Activated naive CD8-positive, alpha-beta T cell treated with anti-CD3 and anti-CD28 coated beads, Interleukin-2, amount 50 U/mL, for 24 hours (primary cell): ENCODE measurements at regions not wholly inside any gene's neighbourhood (a gene's known extent, or its start where the extent isn't known, plus 50 kb on each side); places are given as distances from the start of the nearest gene placed in this dataset.

Experiments used
- ATAC-seq: fragments of 150-1000 bp; cut with Tn5 transposase; one replicate; pipeline ENCODE4 v1.10.0; 2021
- DNase-seq: peaks from one replicate; pipeline ENCODE4 v3.0.0; 2021
- H3K27ac Mint-ChIP-seq: one replicate; pipeline ENCODE4 v1.8.0; 2021; ENCODE audit warnings: mild to moderate bottlenecking, mixed read lengths
- H3K27me3 Mint-ChIP-seq: one replicate; pipeline ENCODE4 v1.8.0; 2021; ENCODE audit warnings: mixed read lengths
- H3K36me3 Mint-ChIP-seq: one replicate; pipeline ENCODE4 v1.8.0; 2021; ENCODE audit warnings: low read depth, mixed read lengths
- H3K4me1 Mint-ChIP-seq: one replicate; pipeline ENCODE4 v1.8.0; 2021; ENCODE audit warnings: mixed read lengths
- H3K4me3 Mint-ChIP-seq: one replicate; pipeline ENCODE4 v1.8.0; 2021; ENCODE audit warnings: mild to moderate bottlenecking, moderate library complexity, mixed read lengths
- H3K9me3 Mint-ChIP-seq: one replicate; pipeline ENCODE4 v1.8.0; 2021; ENCODE audit warnings: mixed read lengths

DNA sequence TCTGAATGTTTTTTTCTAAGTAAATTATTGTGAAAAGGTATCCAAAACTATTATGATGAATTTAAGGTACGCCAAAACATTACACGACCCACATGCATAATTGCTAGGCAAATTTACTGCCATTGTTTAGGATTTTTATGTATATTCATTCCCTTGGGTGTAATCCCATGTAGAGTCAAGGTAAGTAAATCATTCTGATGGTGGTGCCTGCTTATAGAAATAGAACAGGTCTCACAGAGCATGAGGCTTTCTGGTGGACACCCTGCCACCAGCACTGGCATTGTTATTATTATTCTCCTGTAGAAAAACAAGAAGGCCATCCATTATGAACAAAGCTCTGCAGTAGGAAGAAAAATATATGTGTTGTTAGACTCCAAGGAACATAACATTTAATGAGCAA, 111.7 kb upstream of the ZNF804B start:
- H3K4me3 Mint-ChIP-seq = no peak overlapping the region
- no peaks in the 10 kb centered on the region for H3K36me3 Mint-ChIP-seq
- no peak for ATAC-seq
- no peaks in the 10 kb centered on the region for H3K27me3 Mint-ChIP-seq
- H3K27ac Mint-ChIP-seq = no peak overlapping the region
- H3K4me1 Mint-ChIP-seq = no peaks in the 10 kb centered on the region
- no peak for DNase-seq
- peaks cover 11% of the 10 kb centered on the region for H3K9me3 Mint-ChIP-seq

DNA sequence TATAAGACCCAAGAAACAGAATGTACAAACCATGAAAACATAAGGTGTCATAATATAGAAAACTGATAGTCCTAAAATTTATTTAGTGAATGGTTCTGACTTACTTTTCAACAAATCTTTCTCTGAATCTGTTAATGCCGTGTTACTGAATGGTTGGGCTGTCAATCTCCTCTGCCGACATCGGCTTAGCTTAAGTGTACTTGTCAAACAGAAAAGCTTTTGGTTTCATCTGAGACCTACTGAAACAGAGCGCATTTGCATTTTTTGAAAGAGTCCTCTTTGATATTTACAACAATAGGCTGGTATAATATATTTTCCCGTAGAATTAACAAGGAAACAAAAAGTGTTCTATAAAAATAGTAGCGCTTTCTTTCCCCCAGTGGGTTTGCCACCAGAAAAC, 120.9 kb upstream of the ZNF804B start:
- H3K9me3 Mint-ChIP-seq = peaks cover 5% of the 10 kb centered on the region
- no peaks in the 10 kb centered on the region for H3K4me1 Mint-ChIP-seq
- no peak overlapping the region for H3K27ac Mint-ChIP-seq
- H3K27me3 Mint-ChIP-seq = no peaks in the 10 kb centered on the region
- no peak overlapping the region for H3K4me3 Mint-ChIP-seq
- H3K36me3 Mint-ChIP-seq = no peaks in the 10 kb centered on the region
- ATAC-seq (no peak), DNase-seq (no peak)

DNA sequence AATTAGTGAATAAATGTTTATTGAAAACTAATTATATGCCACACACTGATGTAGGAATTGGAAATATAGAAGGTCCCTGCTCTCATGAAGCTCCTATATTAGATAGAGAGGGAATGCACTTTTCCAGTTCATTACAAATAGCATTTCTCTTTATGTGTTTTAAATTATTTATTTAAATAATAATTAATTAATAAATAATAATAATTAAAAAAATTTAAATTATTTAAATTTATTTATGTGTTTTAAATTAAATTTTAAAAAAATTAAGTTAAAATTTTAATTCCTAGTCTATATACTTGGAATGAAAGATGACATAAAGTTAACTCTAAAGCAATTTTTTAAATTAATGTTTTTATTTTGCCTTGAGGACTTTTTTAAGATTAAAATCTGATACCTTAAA, 121.7 kb upstream of the ZNF804B start:
- no peaks in the 10 kb centered on the region for H3K4me1 Mint-ChIP-seq
- DNase-seq = no peak
- ATAC-seq = no peak
- H3K27me3 Mint-ChIP-seq = no peaks in the 10 kb centered on the region
- H3K9me3 Mint-ChIP-seq = peaks cover 5% of the 10 kb centered on the region
- no peaks in the 10 kb centered on the region for H3K36me3 Mint-ChIP-seq
- no peak overlapping the region for H3K4me3 Mint-ChIP-seq
- no peak overlapping the region for H3K27ac Mint-ChIP-seq

DNA sequence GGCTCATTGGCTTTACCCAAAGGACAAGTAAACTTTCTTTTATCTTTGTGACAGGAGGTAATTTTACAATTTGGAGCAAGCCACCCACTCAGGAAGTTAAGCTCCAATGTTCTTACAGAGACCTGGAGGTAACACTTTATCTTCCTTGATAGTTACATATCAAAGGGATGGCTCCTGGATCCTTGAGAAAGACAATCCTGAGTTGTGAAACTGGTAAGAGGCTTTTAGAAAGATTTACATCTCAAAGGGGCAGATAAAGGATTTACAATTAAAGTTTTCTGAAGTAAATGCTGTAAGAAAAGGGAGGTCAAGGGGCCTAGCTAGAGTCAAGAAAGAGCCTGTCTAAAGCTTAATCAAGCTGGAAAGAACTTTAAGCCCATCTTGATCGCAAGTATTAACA, 124.4 kb upstream of the ZNF804B start:
- no peak for DNase-seq
- H3K9me3 Mint-ChIP-seq = peaks cover 5% of the 10 kb centered on the region
- H3K4me1 Mint-ChIP-seq = no peaks in the 10 kb centered on the region
- H3K27me3 Mint-ChIP-seq = no peaks in the 10 kb centered on the region
- no peak overlapping the region for H3K27ac Mint-ChIP-seq
- H3K4me3 Mint-ChIP-seq = no peak overlapping the region
- no peaks in the 10 kb centered on the region for H3K36me3 Mint-ChIP-seq
- no peak for ATAC-seq

DNA sequence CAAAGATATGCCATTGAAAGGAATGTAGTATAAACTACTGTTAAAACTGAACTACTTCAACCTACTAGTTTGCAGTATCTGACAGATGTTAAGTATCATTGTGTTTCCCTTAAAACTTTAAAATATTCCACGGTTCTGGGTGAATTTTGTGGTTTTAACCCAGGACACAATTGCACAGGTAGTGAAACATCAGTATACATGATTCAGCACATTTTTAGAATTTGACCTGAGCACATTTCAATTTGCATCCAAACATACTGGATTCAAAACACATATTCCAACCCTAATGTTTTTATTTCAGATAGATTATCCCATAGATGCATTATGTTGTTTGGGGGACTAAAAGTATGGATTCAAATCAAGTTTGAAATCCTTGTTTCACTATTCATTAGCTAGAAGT, 129.9 kb upstream of the ZNF804B start:
- Mint-ChIP-seq H3K9me3 (no peaks in the 10 kb centered on the region), H3K4me3 (no peak overlapping the region), H3K4me1 (no peaks in the 10 kb centered on the region), H3K27ac (no peak overlapping the region), H3K27me3 (no peaks in the 10 kb centered on the region), H3K36me3 (no peaks in the 10 kb centered on the region)
- no peak for DNase-seq
- no peak for ATAC-seq

DNA sequence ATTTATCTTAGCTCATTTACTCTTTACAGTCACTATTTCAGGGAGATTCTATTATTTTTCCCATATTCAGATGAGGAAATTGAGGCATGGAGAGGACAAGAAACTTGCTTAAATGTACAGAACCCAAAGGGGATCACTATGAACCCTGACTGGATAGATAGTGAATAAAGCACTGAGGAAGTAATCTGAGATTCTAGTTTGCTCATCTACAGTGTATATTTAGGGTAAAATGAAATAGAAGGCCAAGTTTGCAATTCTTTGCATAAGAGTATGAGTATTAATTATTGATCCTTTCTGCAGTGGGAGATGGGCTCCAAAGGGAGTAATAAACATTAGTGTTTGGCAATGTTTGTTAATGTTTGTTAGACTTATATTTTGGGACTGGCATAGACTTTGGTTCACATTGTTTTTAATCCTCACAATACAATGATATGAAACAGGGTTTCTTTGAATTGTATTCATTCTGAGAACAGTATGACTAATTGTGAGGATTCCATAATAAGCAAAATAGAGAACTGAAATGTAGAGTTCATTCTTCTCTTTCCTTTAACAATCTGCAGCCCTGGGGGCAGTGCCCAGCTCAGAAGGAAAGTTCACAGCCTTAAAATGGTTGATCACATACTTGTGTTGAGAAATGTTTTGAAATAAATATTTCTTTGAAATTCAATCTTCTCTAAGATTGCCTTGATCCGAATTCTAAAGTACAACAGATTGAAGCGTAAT, 131.0 kb upstream of the ZNF804B start:
- Mint-ChIP-seq H3K9me3 (no peaks in the 10 kb centered on the region), H3K27ac (no peak overlapping the region), H3K4me3 (no peak overlapping the region), H3K36me3 (no peaks in the 10 kb centered on the region), H3K27me3 (no peaks in the 10 kb centered on the region), H3K4me1 (no peaks in the 10 kb centered on the region)
- DNase-seq (no peak), ATAC-seq (no peak)

DNA sequence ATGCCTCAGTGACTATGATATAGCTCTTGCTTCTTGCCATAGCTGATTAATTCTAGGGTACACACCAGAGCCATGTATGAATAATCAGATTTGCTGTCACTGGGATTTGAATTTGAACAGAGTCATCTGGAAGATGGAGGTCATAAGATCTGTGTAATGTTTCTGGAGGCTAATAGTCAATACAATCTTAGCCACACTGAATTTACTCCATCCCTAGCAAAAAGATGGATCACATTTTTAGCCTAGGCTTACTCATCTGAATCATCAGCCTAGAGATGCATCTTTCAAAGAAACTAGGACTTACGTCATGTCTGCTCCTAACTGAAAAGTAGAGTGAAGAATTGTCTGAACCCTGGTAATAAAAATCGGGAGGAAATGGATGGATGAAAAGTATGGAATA, 142.3 kb upstream of the ZNF804B start:
- Mint-ChIP-seq H3K4me3 (no peak overlapping the region), H3K27me3 (no peaks in the 10 kb centered on the region), H3K9me3 (no peaks in the 10 kb centered on the region), H3K27ac (no peak overlapping the region), H3K4me1 (no peaks in the 10 kb centered on the region), H3K36me3 (no peaks in the 10 kb centered on the region)
- DNase-seq = no peak
- no peak for ATAC-seq

DNA sequence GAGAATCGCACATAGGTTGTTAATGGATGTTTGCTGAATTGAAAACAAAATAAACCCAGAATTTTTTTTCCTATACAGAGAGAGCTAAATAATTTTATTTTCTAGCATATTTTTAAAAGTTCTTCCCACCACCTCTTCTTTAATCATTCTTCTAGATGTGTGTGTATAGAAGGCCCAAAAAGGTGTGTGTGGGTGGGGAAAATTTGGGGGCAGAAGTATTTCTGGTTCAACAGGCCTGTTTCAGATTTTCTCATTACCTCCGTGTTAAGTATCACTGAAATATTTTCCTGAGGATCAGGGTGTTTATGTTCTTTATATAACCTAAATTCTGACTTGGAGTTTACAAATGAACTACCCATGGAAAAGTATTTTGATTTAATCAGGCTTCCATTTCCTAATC, 144.2 kb upstream of the ZNF804B start:
- H3K27ac Mint-ChIP-seq = no peak overlapping the region
- ATAC-seq = no peak
- no peaks in the 10 kb centered on the region for H3K27me3 Mint-ChIP-seq

DNA sequence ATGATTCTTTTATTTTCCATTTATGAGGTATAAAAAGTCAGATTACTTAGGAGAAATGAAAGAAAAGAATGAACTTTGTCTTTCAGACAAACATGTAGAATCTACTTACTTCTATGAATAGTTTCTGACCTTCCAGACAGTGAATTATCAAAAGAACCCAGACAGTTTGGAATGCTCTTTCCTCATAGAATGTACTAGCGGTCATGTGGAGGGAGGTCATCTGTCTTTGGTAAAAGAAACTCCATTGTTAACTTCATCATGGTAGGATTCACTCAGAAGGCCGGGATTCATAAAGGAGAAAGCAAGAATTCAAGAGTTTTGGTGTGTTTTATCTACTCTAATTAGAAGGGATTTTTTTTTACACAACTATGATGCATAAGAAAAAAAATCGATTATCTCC, 144.8 kb upstream of the ZNF804B start:
- no peaks in the 10 kb centered on the region for H3K4me1 Mint-ChIP-seq
- no peak overlapping the region for H3K4me3 Mint-ChIP-seq
- no peak for DNase-seq
- H3K27ac Mint-ChIP-seq = no peak overlapping the region
- no peaks in the 10 kb centered on the region for H3K27me3 Mint-ChIP-seq
- ATAC-seq = no peak
- H3K9me3 Mint-ChIP-seq = no peaks in the 10 kb centered on the region
- no peaks in the 10 kb centered on the region for H3K36me3 Mint-ChIP-seq

More for the DNA sequence above, 144.2 kb upstream of the ZNF804B start:
- Mint-ChIP-seq H3K4me1 (no peaks in the 10 kb centered on the region), H3K9me3 (no peaks in the 10 kb centered on the region), H3K4me3 (no peak overlapping the region), H3K36me3 (no peaks in the 10 kb centered on the region)
- no peak for DNase-seq

DNA sequence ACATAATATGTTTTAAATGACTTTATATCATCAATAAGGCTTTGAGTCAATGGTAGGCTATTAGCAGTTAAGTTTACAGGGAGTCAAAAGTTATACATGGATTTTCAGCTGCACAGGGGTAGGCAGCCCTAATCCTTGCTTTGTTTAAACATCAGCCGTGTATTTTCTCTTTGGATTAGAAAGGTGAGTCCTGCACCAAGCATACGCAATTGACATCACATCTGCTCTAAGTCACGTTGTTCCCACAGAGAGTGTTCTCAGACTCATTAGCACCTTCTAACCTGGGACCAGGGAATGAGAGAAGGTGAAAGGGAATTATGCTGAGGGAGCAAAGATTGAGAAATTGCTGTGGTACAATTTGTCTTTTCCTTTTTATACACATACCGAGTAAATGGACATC, 148.6 kb upstream of the ZNF804B start:
- DNase-seq = no peak
- no peak for ATAC-seq
- no peaks in the 10 kb centered on the region for H3K36me3 Mint-ChIP-seq
- H3K27me3 Mint-ChIP-seq = no peaks in the 10 kb centered on the region
- no peak overlapping the region for H3K4me3 Mint-ChIP-seq
- no peaks in the 10 kb centered on the region for H3K4me1 Mint-ChIP-seq
- no peak overlapping the region for H3K27ac Mint-ChIP-seq
- H3K9me3 Mint-ChIP-seq = no peaks in the 10 kb centered on the region

DNA sequence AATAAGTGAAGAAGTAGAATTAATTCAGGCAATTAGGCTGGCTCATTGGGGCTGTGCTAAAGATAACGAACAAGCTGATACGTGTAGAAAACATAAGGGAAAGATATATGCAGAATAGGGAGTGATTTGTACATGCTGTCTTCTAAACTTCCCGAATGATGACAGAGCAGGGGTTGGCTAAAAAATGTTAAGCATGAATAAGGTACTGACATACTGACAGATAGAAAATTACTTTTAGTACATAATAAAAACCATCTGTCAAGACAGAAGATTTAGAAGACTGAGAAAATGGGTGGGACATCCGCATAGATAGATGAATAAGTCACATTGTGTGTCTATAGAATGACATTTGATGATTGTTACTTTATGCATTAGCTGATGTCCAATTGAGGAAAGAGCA, 158.8 kb upstream of the ZNF804B start:
- Mint-ChIP-seq H3K4me1 (no peaks in the 10 kb centered on the region), H3K27ac (no peak overlapping the region), H3K36me3 (no peaks in the 10 kb centered on the region), H3K27me3 (no peaks in the 10 kb centered on the region), H3K9me3 (no peaks in the 10 kb centered on the region), H3K4me3 (no peak overlapping the region)
- no peak for ATAC-seq
- no peak for DNase-seq

DNA sequence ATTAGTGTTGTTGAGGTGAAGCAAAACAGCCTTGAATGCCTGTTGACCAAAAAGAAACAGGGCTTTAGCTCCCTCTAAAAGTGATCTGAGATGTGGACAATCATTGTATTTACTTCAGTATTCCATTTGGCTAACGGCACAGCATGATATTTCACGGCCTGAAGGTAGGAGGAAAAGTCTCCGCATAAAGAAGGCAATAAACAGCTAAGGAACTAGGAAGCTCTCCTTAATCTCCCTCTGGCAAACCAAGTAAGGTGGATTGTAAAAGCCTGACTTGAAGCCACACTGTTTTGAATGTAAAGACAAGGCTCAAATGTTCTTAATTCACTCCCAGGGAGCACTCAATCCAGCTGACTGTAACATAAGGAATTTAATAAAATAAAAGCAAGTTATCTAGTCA, 160.0 kb upstream of the ZNF804B start:
- Mint-ChIP-seq H3K27ac (no peak overlapping the region), H3K36me3 (no peaks in the 10 kb centered on the region), H3K4me3 (no peak overlapping the region), H3K9me3 (no peaks in the 10 kb centered on the region), H3K27me3 (no peaks in the 10 kb centered on the region), H3K4me1 (no peaks in the 10 kb centered on the region)
- ATAC-seq (no peak), DNase-seq (no peak)

DNA sequence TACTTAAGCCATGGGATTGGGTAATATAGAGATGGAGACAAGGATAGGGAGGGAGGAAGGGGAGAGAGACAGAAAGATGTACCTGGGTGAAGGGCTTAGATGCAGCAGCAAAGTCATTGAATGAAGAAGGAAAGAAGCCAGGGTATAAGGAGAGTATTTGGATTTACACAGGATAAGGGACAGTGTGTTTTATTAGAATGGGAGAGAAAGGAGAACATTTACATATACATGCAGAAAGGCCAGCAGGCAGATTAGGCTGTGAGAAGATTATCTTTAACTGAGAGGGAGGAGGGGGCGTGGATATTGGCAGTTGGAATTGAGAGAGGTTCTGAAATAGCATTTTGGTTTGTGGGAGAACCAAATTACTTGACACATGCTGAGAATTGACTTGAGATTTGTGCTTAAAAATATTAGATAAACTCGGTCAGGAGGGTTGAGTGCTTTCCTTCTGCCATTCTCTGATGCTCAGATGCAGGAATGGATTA, 161.5 kb upstream of the ZNF804B start:
- ATAC-seq (no peak), DNase-seq (no peak)
- Mint-ChIP-seq H3K27ac (no peak overlapping the region), H3K27me3 (no peaks in the 10 kb centered on the region), H3K4me3 (no peak overlapping the region), H3K9me3 (no peaks in the 10 kb centered on the region), H3K4me1 (no peaks in the 10 kb centered on the region), H3K36me3 (no peaks in the 10 kb centered on the region)

DNA sequence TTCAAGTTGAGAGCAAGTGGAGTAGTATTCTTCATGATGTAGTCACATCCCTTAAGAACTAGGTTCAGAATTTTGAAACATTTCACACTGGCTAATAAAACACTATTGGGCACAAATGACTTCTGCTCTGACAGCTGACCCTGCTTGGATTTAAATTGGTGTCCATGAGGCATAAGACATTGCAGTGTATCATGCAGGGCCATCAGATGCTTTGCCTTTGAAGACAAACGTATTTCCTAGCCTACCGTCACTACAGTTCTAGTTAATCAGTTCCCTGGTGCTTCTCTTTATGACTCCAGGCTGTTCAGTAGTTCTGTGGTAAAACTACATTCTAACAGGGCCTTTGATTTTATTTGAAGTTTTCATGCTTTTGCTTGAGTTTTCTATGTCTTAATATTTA, 168.5 kb upstream of the ZNF804B start:
- no peaks in the 10 kb centered on the region for H3K36me3 Mint-ChIP-seq
- no peaks in the 10 kb centered on the region for H3K4me1 Mint-ChIP-seq
- ATAC-seq (no peak), DNase-seq (no peak)
- H3K27ac Mint-ChIP-seq = no peak overlapping the region
- H3K4me3 Mint-ChIP-seq = no peak overlapping the region
- H3K27me3 Mint-ChIP-seq = no peaks in the 10 kb centered on the region
- peaks cover 7% of the 10 kb centered on the region for H3K9me3 Mint-ChIP-seq

DNA sequence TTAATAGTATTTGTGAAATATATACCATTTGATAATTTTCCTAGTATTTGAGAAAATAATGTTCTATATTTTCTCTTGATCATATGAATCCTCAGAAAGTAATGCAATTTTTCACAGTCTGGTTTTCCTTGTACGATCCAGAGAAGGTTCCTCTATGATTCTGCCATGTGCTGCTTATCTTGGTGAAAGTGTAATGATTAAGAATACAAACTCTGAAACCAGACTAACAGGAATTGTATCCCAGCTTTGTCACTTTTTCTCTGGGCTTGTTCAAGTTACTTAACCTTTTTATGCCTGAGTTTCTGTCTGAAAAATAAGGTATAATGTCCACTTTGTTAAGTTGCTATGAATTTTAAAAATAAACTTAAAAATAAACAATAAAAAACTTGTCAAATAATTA, 169.6 kb upstream of the ZNF804B start:
- ATAC-seq = no peak
- peaks cover 7% of the 10 kb centered on the region for H3K9me3 Mint-ChIP-seq

DNA sequence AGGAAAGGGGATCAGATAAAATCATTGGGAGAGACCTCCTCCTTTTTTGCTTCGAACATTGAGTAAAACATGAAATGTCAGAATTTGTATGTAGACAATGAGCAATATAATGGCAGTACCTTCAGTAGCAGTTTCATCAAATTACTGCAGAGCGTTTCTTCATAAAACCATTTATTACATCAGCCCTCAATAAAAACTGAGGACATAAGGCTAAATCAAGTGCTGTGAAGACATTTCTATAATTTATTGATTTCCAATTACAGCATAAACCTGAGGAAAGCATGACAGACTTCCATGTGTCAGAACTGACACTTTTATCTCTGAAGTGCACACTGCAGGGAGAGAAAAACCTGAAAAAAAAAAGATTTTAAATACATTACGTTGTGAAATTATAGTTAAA, 172.6 kb upstream of the ZNF804B start:
- H3K4me1 Mint-ChIP-seq = no peaks in the 10 kb centered on the region
- peaks cover 3% of the 10 kb centered on the region for H3K9me3 Mint-ChIP-seq
- no peak overlapping the region for H3K27ac Mint-ChIP-seq
- no peaks in the 10 kb centered on the region for H3K36me3 Mint-ChIP-seq
- DNase-seq = no peak
- no peak overlapping the region for H3K4me3 Mint-ChIP-seq
- ATAC-seq = no peak
- H3K27me3 Mint-ChIP-seq = no peaks in the 10 kb centered on the region

More for the DNA sequence above, 169.6 kb upstream of the ZNF804B start:
- Mint-ChIP-seq H3K4me1 (no peaks in the 10 kb centered on the region), H3K27me3 (no peaks in the 10 kb centered on the region), H3K36me3 (no peaks in the 10 kb centered on the region), H3K4me3 (no peak overlapping the region), H3K27ac (no peak overlapping the region)
- DNase-seq = no peak
